Uterus (tissue), 3 donors: ENCODE measurements at regions not wholly inside any gene's neighbourhood (a gene's known extent, or its start where the extent isn't known, plus 50 kb on each side); places are given as distances from the start of the nearest gene placed in this dataset.

Experiments
- DNase-seq, 2 donors: peaks; one replicate each; pipeline ENCODE4 v3.0.0-alpha.2; 2019 to 2020
- H3K27ac ChIP-seq, 2 donors: fragments of 200-600 bp; sonication (generic); 1 replicate in 1 of 2; 2 replicates in 1 of 2; pipeline ENCODE4 v1.5.1; 2016 to 2018
- H3K27me3 ChIP-seq, 2 donors: fragments of 200-600 bp; sonication (generic); one replicate each; pipeline ENCODE4 v1.5.1; 2018 to 2019; ENCODE audit warnings: control low read depth in 1 of 2
- H3K36me3 ChIP-seq, 2 donors: fragments of 200-600 bp; sonication (generic); one replicate each; pipeline ENCODE4 v1.5.1; 2019; ENCODE audit warnings: control low read depth in 1 of 2
- H3K4me1 ChIP-seq, 2 donors: fragments of 200-600 bp; sonication (generic); one replicate each; pipeline ENCODE4 v1.5.1; 2018 to 2019; ENCODE audit warnings: control low read depth in 1 of 2
- H3K4me3 ChIP-seq, 2 donors: fragments of 200-600 bp; sonication (generic); 1 replicate in 1 of 2; 2 replicates in 1 of 2; pipeline ENCODE4 v1.5.1; 2018 to 2019; ENCODE audit warnings: mild to moderate bottlenecking in 1 of 2
- H3K9me3 ChIP-seq, 2 donors: fragments of 200-600 bp; sonication (generic); one replicate each; pipeline ENCODE4 v1.5.1; 2019; ENCODE audit warnings: control low read depth in 1 of 2
- POLR2A ChIP-seq, 2 donors: fragments of 450-650 bp; IDR thresholded peaks; one replicate each; pipeline ENCODE4 v1.6.1; 2016; ENCODE audit warnings: antibody characterized with exemption in 2 of 2, mild to moderate bottlenecking in 1 of 2, moderate library complexity in 1 of 2
- intact Hi-C: fragments of 100-400 bp; cut with DNase I; formaldehyde crosslinking; loops from one replicate; pipeline ENCODE4 v1.15.1; 2023; ENCODE audit warnings: low total_unique reads
- TF ChIP-seq, protein P1 (sequence below), 4 experiments: fragments of 200-600 bp in 2 of 4; fragments of 450-650 bp in 2 of 4; sonication (generic) in 2 of 4; IDR thresholded peaks; one replicate each; pipeline ENCODE4 v1.5.1; 2016 to 2019; ENCODE audit warnings: antibody characterized with exemption in 4 of 4, mild to moderate bottlenecking in 2 of 4, moderate library complexity in 1 of 4
- donor health status: DM: yes; HTN: yes; CAD: no.

DNA sequence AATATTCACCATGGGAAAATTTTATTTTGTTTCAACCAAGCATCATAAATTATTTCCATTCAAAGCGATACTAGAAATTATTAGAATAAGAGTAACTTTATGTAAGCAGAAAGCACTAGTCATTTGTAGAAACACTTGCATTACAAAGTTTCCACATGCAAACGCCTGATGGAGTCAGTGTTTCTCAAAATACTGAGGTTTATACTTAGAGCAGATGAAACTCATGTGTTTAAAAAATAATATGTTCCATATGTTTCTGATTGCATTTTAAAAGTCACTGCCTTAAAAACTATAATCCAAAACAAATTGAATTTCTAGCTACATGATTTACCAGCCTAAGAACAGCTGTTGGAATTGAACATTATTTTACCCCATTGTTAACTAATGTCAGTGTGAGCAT lies 1246.4 kb downstream of the SLC16A7 start:
- intact Hi-C loops, result no loop called here
- H3K27me3 ChIP-seq, result no peaks in the 10 kb centered on the region
- no peak for TF ChIP-seq POLR2A (IDR thresholded peaks at IDR 0.05)
- TF ChIP-seq, protein P1, sequence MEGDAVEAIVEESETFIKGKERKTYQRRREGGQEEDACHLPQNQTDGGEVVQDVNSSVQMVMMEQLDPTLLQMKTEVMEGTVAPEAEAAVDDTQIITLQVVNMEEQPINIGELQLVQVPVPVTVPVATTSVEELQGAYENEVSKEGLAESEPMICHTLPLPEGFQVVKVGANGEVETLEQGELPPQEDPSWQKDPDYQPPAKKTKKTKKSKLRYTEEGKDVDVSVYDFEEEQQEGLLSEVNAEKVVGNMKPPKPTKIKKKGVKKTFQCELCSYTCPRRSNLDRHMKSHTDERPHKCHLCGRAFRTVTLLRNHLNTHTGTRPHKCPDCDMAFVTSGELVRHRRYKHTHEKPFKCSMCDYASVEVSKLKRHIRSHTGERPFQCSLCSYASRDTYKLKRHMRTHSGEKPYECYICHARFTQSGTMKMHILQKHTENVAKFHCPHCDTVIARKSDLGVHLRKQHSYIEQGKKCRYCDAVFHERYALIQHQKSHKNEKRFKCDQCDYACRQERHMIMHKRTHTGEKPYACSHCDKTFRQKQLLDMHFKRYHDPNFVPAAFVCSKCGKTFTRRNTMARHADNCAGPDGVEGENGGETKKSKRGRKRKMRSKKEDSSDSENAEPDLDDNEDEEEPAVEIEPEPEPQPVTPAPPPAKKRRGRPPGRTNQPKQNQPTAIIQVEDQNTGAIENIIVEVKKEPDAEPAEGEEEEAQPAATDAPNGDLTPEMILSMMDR (IDR thresholded peaks at IDR 0.05), result no peak
- H3K36me3 ChIP-seq, result no peaks in the 10 kb centered on the region
- H3K4me1 ChIP-seq, result no peaks in the 10 kb centered on the region
- H3K27ac ChIP-seq, result no peak overlapping the region
- no peak overlapping the region for H3K4me3 ChIP-seq
- no peak for DNase-seq
- H3K9me3 ChIP-seq, result no peaks in the 10 kb centered on the region

DNA sequence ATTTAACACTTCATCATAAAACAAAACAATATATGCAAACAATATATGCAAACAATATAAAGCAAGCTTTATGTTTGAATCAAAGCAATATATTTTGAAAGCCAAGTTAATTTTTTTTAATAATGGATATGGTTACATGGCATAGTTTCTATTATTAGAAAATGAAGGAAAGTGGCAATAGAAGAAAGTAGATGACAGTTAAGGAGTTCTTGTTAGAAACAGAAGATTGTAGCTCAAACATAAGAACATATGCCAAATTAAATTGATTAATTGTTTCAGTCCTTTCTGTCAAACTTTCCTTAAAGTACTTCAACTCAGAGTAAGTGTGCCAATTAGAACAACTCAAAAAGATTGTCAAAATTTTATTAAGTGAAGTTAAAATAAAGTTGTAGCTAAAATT lies 1248.3 kb downstream of the SLC16A7 start:
- Histone ChIP-seq H3K9me3 (no peaks in the 10 kb centered on the region), H3K27me3 (no peaks in the 10 kb centered on the region), H3K4me3 (no peak overlapping the region), H3K4me1 (no peaks in the 10 kb centered on the region), H3K36me3 (no peaks in the 10 kb centered on the region), H3K27ac (no peak overlapping the region)
- no peak for DNase-seq
- intact Hi-C loops, result no loop called here
- no peak for TF ChIP-seq POLR2A (IDR thresholded peaks at IDR 0.05)
- TF ChIP-seq, protein P1 (IDR thresholded peaks at IDR 0.05), result no peak

DNA sequence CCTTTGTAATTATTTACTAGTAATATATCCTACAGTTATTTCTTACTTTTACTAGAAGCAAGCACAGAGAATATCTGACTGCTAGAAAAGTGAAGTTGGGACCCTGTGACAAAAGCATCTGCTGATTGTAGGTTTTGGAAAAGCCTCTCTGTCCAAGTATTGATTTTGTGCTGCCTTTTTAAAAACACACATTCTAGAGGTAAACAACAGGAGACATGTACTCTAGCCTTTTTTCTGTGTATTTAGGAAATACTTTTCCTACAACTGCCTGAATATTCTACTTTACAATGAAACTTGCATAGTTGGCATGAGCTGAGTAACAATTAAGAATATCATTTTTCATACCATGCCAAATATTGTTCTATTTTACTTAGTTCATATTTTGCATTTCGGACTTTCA lies 1249.0 kb downstream of the SLC16A7 start:
- TF ChIP-seq POLR2A (IDR thresholded peaks at IDR 0.05), result no peak
- TF ChIP-seq, protein P1 (IDR thresholded peaks at IDR 0.05), result no peak
- Histone ChIP-seq H3K4me3 (no peak overlapping the region), H3K27me3 (no peaks in the 10 kb centered on the region), H3K9me3 (no peaks in the 10 kb centered on the region), H3K27ac (no peak overlapping the region), H3K4me1 (no peaks in the 10 kb centered on the region), H3K36me3 (no peaks in the 10 kb centered on the region)
- intact Hi-C loops, result no loop called here
- DNase-seq, result no peak

DNA sequence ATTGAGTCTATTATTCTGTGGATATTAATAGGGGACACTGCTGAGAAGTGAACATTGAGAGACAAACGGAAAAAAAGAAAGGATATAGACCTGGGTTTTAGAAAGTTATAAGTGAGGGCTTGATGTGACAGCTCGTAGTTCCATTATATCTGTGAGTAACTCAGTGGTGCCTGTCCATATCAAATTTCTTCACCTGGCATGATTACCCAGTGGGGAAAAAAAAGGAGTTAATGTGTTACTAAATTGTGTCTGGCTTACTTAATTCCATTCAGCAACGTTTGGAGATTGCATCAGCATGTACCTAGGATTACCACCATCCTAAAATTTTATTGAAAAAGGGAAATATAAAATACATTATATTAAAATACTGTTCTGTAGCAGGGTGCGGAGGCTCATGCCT lies 1249.9 kb downstream of the SLC16A7 start:
- intact Hi-C loops, result no loop called here
- Histone ChIP-seq H3K4me1 (no peaks in the 10 kb centered on the region), H3K27ac (no peak overlapping the region), H3K9me3 (no peaks in the 10 kb centered on the region), H3K27me3 (no peaks in the 10 kb centered on the region), H3K36me3 (no peaks in the 10 kb centered on the region), H3K4me3 (no peak overlapping the region)
- no peak for TF ChIP-seq POLR2A (IDR thresholded peaks at IDR 0.05)
- TF ChIP-seq, protein P1 (IDR thresholded peaks at IDR 0.05), result no peak
- no peak for DNase-seq

DNA sequence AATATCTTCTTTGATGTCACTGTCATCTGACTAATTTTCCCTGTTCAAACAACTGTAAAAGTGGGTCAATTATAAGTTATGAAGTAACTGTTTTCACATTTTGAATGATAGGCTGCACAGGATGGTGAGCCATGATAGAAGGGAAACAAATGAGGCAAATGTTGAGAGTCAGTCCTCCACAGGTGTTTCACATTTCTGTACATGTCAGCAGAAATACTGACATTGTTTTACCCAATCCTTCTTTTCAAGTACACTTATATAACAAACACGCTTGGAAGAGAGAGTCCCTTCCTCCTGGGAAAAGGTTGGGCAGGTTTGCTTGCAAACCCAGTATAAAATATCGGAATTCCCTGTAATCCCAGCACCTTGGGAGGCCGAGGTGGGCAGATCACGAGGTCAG lies 1251.5 kb downstream of the SLC16A7 start:
- intact Hi-C loops, result no loop called here
- no peak for TF ChIP-seq POLR2A (IDR thresholded peaks at IDR 0.05)
- TF ChIP-seq, protein P1 (IDR thresholded peaks at IDR 0.05), result no peak
- no peak overlapping the region for H3K4me3 ChIP-seq

More for the DNA sequence above, 1251.5 kb downstream of the SLC16A7 start:
- Histone ChIP-seq H3K4me1 (no peaks in the 10 kb centered on the region), H3K27me3 (no peaks in the 10 kb centered on the region), H3K36me3 (no peaks in the 10 kb centered on the region), H3K27ac (no peak overlapping the region), H3K9me3 (no peaks in the 10 kb centered on the region)
- DNase-seq, result no peak
